NT2/D1 (cell line): ENCODE measurements at regions not wholly inside any gene's neighbourhood (a gene's known extent, or its start where the extent isn't known, plus 50 kb on each side); places are given as distances from the start of the nearest gene placed in this dataset.

Source experiments
- DNase-seq: peaks from one replicate; pipeline ENCODE4 v3.0.0-alpha.2; 2011; ENCODE audit warnings: low read depth, low spot score
- H3K27me3 ChIP-seq: 2 replicates; pipeline ENCODE4 v1.6.0; 2011; ENCODE audit warnings: mild to moderate bottlenecking; ENCODE audit not compliant: insufficient read length, insufficient read depth
- H3K36me3 ChIP-seq: 2 replicates; pipeline ENCODE4 v1.6.1; 2011; ENCODE audit warnings: mild to moderate bottlenecking, low read length, mixed read lengths; ENCODE audit not compliant: insufficient read depth, insufficient read length
- H3K4me1 ChIP-seq: 2 replicates; pipeline ENCODE4 v1.5.1; 2011; ENCODE audit not compliant: insufficient read depth, insufficient read length
- H3K4me3 ChIP-seq: 2 replicates; pipeline ENCODE4 v1.5.1; 2011; ENCODE audit warnings: low read depth; ENCODE audit not compliant: insufficient read length
- H3K9ac ChIP-seq: 2 replicates; pipeline ENCODE4 v1.6.0; 2011; ENCODE audit warnings: low read depth; ENCODE audit not compliant: insufficient read length
- H3K9me3 ChIP-seq: 2 replicates; pipeline ENCODE4 v1.5.1; 2011; ENCODE audit warnings: mild to moderate bottlenecking, low read length; ENCODE audit not compliant: insufficient read depth
- SUZ12 ChIP-seq: IDR thresholded peaks from 2 replicates; pipeline ENCODE4 v1.6.1; 2011; ENCODE audit not compliant: insufficient read length, insufficient read depth; ENCODE audit errors: extremely low read depth
- YY1 ChIP-seq: IDR thresholded peaks from 2 replicates; pipeline ENCODE4 v1.6.1; 2011; ENCODE audit not compliant: insufficient read length, insufficient read depth
- ZNF274 ChIP-seq: IDR thresholded peaks from 2 replicates; pipeline ENCODE4 v1.6.1; 2011; ENCODE audit warnings: mild to moderate bottlenecking, low read depth, low read length

DNA sequence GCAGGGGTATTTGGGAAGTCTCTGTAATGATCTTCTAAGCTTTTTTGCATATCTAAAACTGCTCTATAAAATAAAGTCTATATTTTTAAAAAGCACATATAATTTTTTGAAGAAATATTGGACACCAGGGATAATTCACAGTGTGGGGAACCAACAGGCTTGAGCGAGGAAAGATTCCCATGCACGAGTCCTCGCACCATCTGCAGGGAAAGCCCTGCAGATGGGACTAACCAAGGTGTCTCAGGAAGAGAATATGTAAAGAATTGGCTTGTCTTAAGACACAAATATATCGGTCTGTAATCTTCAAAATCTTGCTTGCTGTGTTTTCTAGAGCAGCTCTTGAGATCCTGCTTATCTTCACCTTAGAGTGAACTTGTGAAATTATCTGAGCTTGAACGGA is 77.2 kb upstream of the SEMA6D start:
- no peak for DNase-seq
- no peaks in the 10 kb centered on the region for H3K9me3 ChIP-seq
- no peaks in the 10 kb centered on the region for H3K36me3 ChIP-seq
- H3K9ac ChIP-seq, result no peak overlapping the region
- H3K27me3 ChIP-seq, result no peaks in the 10 kb centered on the region
- H3K4me1 ChIP-seq, result no peaks in the 10 kb centered on the region
- H3K4me3 ChIP-seq, result no peak overlapping the region
- TF ChIP-seq SUZ12 (no peak), YY1 (no peak), ZNF274 (no peak)

DNA sequence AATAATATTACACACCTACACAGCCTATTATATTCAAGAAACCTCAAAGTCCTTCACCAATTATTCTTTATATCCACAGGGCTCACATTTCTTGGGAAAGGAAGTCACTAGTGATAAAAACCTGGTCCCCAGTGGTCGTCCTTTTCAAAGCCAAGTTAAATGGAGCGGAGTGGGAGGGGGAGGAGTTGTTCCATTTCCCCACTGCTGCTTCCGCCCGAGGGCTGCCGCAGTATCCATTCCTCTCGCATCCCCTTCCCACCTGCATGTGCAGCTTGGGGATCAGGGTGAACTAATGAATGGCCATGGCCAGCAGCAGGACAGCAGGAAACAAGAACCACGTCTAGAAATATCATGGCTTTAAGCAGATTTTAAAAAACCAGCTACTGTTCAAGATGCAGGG is 76.4 kb upstream of the SEMA6D start:
- Histone ChIP-seq H3K4me3 (no peak overlapping the region), H3K9ac (no peak overlapping the region), H3K27me3 (no peaks in the 10 kb centered on the region), H3K4me1 (no peaks in the 10 kb centered on the region), H3K9me3 (no peaks in the 10 kb centered on the region), H3K36me3 (no peaks in the 10 kb centered on the region)
- DNase-seq, result no peak
- TF ChIP-seq ZNF274 (no peak), YY1 (no peak), SUZ12 (no peak)

DNA sequence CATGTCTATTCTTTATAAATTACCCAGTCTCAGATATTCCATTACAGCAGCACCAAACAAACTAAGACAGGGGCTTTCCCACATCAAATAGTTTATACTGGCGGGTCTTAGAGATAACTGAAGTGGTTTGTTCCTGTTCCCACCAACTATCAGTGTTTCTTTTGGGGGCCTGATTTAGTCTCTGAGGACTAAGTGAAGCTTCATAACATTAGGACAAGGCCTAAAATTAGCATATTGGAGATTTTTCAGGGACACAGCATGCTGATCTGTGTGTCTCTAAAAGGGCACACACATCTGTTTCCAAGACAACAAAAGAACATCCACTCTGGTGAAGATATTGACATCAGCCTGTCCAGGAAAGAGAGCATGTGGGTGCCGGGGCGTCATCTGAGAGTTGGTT is 72.6 kb upstream of the SEMA6D start:
- Histone ChIP-seq H3K9me3 (no peaks in the 10 kb centered on the region), H3K4me1 (no peaks in the 10 kb centered on the region), H3K27me3 (no peaks in the 10 kb centered on the region), H3K36me3 (no peaks in the 10 kb centered on the region), H3K9ac (no peak overlapping the region), H3K4me3 (no peak overlapping the region)
- no peak for TF ChIP-seq ZNF274
- no peak for TF ChIP-seq YY1
- TF ChIP-seq SUZ12, result no peak
- no peak for DNase-seq

DNA sequence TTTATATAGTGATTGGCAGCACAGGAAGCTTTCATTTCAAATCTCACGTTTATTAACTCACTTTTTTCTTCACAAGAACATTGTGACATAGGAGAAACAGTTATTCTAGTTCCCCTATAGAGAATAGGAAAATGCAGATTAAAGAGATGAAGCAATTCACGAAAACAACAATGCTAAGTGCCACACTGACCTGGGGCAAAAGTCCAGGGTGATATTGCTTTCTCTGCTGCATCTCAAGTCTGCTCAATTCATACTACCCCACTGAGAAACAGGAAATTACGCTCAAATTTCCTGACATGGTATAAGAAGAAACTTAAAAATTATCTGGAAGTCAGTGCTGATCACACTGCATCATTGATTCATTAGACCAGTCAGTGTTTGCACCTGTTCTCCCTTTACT is 66.7 kb upstream of the SEMA6D start:
- Histone ChIP-seq H3K4me1 (no peaks in the 10 kb centered on the region), H3K9ac (no peak overlapping the region), H3K4me3 (no peak overlapping the region), H3K36me3 (no peaks in the 10 kb centered on the region), H3K9me3 (no peaks in the 10 kb centered on the region), H3K27me3 (no peaks in the 10 kb centered on the region)
- DNase-seq, result no peak
- TF ChIP-seq SUZ12 (no peak), YY1 (no peak), ZNF274 (no peak)

DNA sequence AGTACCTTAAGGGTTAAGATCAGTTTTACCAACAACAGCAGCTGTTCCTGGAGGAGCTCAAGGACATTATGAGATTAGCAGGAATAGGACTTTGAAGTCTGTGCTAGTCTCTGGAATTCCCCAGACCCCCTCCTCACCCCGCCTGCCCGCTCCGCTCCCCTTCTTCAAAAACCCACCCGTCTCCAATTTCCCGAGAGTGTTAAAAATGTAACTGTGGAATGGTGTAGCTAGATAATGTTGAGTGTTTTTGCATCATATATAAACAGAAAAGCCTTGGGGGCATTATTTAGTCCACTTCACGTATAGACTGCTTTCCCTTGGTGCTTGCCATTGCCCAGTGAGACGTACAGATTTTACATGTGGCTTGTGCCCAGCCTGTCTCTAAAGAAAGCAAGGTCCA is 65.0 kb upstream of the SEMA6D start:
- no peak for DNase-seq
- H3K27me3 ChIP-seq, result no peaks in the 10 kb centered on the region
- TF ChIP-seq YY1 (no peak), ZNF274 (no peak), SUZ12 (no peak)
- no peak overlapping the region for H3K4me3 ChIP-seq
- H3K9me3 ChIP-seq, result no peaks in the 10 kb centered on the region
- H3K9ac ChIP-seq, result no peak overlapping the region
- H3K36me3 ChIP-seq, result no peaks in the 10 kb centered on the region
- no peaks in the 10 kb centered on the region for H3K4me1 ChIP-seq

DNA sequence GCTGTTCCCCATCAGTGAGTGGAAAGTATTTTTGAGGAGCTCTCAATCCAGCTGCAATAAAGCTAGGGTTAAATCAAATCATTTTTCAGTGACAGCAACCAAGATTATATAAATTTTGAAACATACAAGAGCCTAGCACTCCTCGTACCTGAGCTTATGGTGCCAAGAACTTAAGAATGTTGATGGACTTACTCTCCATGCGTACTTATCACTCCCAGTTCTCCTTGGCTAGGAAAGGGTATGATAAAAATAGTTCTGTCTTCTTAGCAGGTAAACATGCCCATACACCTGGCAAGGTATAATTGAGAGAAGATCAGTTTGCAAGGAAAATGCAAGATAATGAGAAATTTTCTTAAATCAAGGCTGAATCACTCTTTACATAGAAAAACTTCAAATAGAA is 64.5 kb upstream of the SEMA6D start:
- no peaks in the 10 kb centered on the region for H3K9me3 ChIP-seq
- no peak for DNase-seq
- no peaks in the 10 kb centered on the region for H3K36me3 ChIP-seq
- no peak overlapping the region for H3K4me3 ChIP-seq
- no peak overlapping the region for H3K9ac ChIP-seq
- no peaks in the 10 kb centered on the region for H3K4me1 ChIP-seq
- TF ChIP-seq YY1 (no peak), ZNF274 (no peak), SUZ12 (no peak)
- H3K27me3 ChIP-seq, result no peaks in the 10 kb centered on the region

DNA sequence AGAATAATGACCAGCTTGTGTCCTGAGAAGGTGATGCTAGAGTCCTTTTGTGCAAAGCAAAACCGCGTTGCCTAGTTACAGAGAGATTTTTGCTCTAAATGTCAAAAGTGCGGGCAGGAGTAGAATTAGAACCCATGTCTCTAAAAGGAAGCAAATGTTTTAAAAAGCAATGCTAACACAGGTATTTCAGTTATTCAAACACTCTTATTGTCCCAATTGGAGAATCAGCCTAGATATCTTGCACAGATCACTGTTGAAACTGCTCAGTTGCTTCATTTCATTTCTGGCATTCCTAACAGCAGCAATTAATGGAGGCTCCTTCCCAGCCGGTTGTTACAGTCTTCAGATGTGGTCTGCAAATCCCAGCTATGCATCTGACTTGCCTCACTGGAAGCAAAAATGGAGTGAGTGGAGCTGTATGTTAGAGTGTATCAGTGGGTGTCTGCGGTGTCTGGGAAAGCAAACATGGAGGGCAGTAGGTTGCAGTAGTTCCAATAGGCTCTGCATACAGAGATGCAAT is 55.6 kb upstream of the SEMA6D start:
- no peak for TF ChIP-seq SUZ12
- no peak for TF ChIP-seq ZNF274
- no peak for TF ChIP-seq YY1
- Histone ChIP-seq H3K9ac (no peak overlapping the region), H3K27me3 (no peaks in the 10 kb centered on the region), H3K4me1 (no peaks in the 10 kb centered on the region), H3K36me3 (no peaks in the 10 kb centered on the region), H3K4me3 (no peak overlapping the region), H3K9me3 (no peaks in the 10 kb centered on the region)
- no peak for DNase-seq
